K562 (cell line): ENCODE measurements at regions not wholly inside any gene's neighbourhood (a gene's known extent, or its start where the extent isn't known, plus 50 kb on each side); places are given as distances from the start of the nearest gene placed in this dataset.

Experiments
- ATAC-seq: fragments of 200-7000 bp; cut with Tn5 transposase; 3 replicates; pipeline ENCODE4 v1.9.1; 2020; ENCODE audit warnings: moderate library complexity
- BruUV-seq: library from RNA; stranded (reverse); fragments of 400-500 nt; replicated peaks from 2 replicates; lab custom pipeline; 2021; lab: Mats Ljungman, UMichigan
- CTCF ChIA-PET: fragments of 300-600 bp; formaldehyde crosslinking; extraction: SDS; loops from one replicate; lab custom pipeline; 2021; ENCODE audit warnings: low intra/inter-chr PET ratio; lab: Yijun Ruan, JAX
- POLR2A ChIA-PET: fragments of 300-600, 350-650 bp; sonication (Branson Sonifier 250); formaldehyde crosslinking; extraction: SDS; loops from one replicate; lab custom pipeline; 2021; ENCODE audit warnings: antibody characterized with exemption, inconsistent platforms; lab: Yijun Ruan, JAX
- DNase-seq, 4 experiments: peaks; one replicate each; pipeline versions ENCODE4 v3.0.0 to v3.0.0-alpha.2; 2011 to 2018; ENCODE audit warnings: low spot score in 3 of 4, mixed read lengths in 3 of 4; ENCODE audit errors: extremely low read depth in 1 of 4
- FAIRE-seq: peaks from 2 replicates; lab custom pipeline; 2011; peaks lifted over from hg19 to GRCh38; lab: Jason Lieb, UNC
- H2AFZ ChIP-seq: 2 replicates; pipeline ENCODE4 v1.6.0; 2011; ENCODE audit warnings: low read depth, low read length, control low read depth, inconsistent platforms
- H3K27ac ChIP-seq: fragments of 200-600 bp; 3 replicates; pipeline ENCODE4 v1.8.0; 2011; ENCODE audit warnings: low read depth, mild to moderate bottlenecking, control low read depth, inconsistent platforms, low read length, moderate library complexity, mixed read lengths; ENCODE audit errors: extremely low read depth
- H3K27me3 ChIP-seq, 2 experiments: fragments of 300-600 bp in 1 of 2; 2 replicates in 1 of 2; 3 replicates in 1 of 2; pipeline versions ENCODE4 v1.6.0 to v1.8.0; 2011; ENCODE audit warnings: inconsistent platforms in 2 of 2, low read length in 2 of 2, mild to moderate bottlenecking in 1 of 2, mixed read lengths in 1 of 2, moderate library complexity in 1 of 2; ENCODE audit not compliant: control insufficient read depth in 2 of 2, insufficient read depth in 2 of 2
- H3K36me3 ChIP-seq: fragments of 300-600 bp; 3 replicates; pipeline ENCODE4 v1.8.0; 2011; ENCODE audit warnings: mild to moderate bottlenecking, low read length, inconsistent platforms; ENCODE audit not compliant: control insufficient read depth, insufficient read depth
- H3K4me1 ChIP-seq, 2 experiments: fragments of 200-600 bp in 1 of 2; replicated peaks in 1 of 2; 2 replicates in 1 of 2; 3 replicates in 1 of 2; pipeline versions ENCODE4 v1.5.1 to v1.8.0; 2011; ENCODE audit warnings: inconsistent platforms in 2 of 2, low read length in 2 of 2, mild to moderate bottlenecking in 1 of 2, mixed read lengths in 1 of 2, moderate library complexity in 1 of 2; ENCODE audit not compliant: control insufficient read depth in 2 of 2, insufficient read depth in 2 of 2
- H3K4me2 ChIP-seq: 2 replicates; pipeline ENCODE4 v1.6.1; 2011; ENCODE audit warnings: low read length, control low read depth, inconsistent platforms, mixed read lengths; ENCODE audit not compliant: insufficient read depth
- H3K4me3 ChIP-seq: fragments of 200-600 bp; sonication (generic), shearing (Covaris generic); 2 replicates; pipeline ENCODE4 v1.5.1; 2016; ENCODE audit warnings: control low read depth, inconsistent platforms
- H3K79me2 ChIP-seq: fragments of 200-600 bp; 3 replicates; pipeline ENCODE4 v1.8.0; 2011; ENCODE audit warnings: low read length, inconsistent platforms; ENCODE audit not compliant: control insufficient read depth, insufficient read depth
- H3K9ac ChIP-seq, 2 experiments: 2 replicates each; pipeline versions ENCODE4 v1.6.0 to v1.6.1; 2011; ENCODE audit warnings: low read depth in 2 of 2, low read length in 2 of 2, control low read depth in 1 of 2, inconsistent platforms in 1 of 2, mild to moderate bottlenecking in 1 of 2, mixed read lengths in 1 of 2; ENCODE audit not compliant: insufficient read depth in 1 of 2
- H3K9me1 ChIP-seq: one replicate; pipeline ENCODE4 v1.6.0; 2011; ENCODE audit warnings: inconsistent platforms, mild to moderate bottlenecking, low read length, moderate library complexity; ENCODE audit not compliant: control insufficient read depth, insufficient read depth
- H3K9me3 ChIP-seq: replicated peaks from 2 replicates; pipeline ENCODE4 v1.5.1; 2011; ENCODE audit warnings: low read depth, low read length, inconsistent platforms; ENCODE audit not compliant: control insufficient read depth, insufficient read depth
- H4K20me1 ChIP-seq: replicated peaks from 2 replicates; pipeline ENCODE4 v1.6.1; 2011; ENCODE audit warnings: low read length, inconsistent platforms, mixed read lengths; ENCODE audit not compliant: control insufficient read depth, insufficient read depth
- ATF1 ChIP-seq, 2 experiments: fragments of 450-650 bp in 1 of 2; IDR thresholded peaks; 2 replicates each; pipeline ENCODE4 v1.6.1; 2016; ENCODE audit warnings: missing compliant biosample characterization in 1 of 2, missing genetic modification characterization in 1 of 2
- CHD1 ChIP-seq: fragments of 200-600 bp; sonication (generic); IDR thresholded peaks from one replicate; pipeline ENCODE4 v1.6.1; 2012; ENCODE audit warnings: mild to moderate bottlenecking, moderate library complexity, low read length, inconsistent platforms
- E2F4 ChIP-seq: sonication (generic); formaldehyde crosslinking; IDR thresholded peaks from 2 replicates; pipeline ENCODE4 v1.8.0; 2022; ENCODE audit warnings: mild to moderate bottlenecking, low read depth, missing genetic modification reagents
- JUNB ChIP-seq: fragments of 450-650 bp; formaldehyde crosslinking; conservative IDR thresholded peaks from 2 replicates; pipeline ENCODE4 v1.4.0; 2020; ENCODE audit warnings: mild to moderate bottlenecking
- MXI1 ChIP-seq: IDR thresholded peaks from 2 replicates; pipeline ENCODE4 v1.6.1; 2011; ENCODE audit warnings: low read depth, mild to moderate bottlenecking, improper control_type of control experiment, low read length
- NCOA1 ChIP-seq: fragments of 450-650 bp; IDR thresholded peaks from 2 replicates; pipeline ENCODE4 v1.6.1; 2016; ENCODE audit warnings: low read depth
- PTBP1 ChIP-seq: fragments of 200-400 bp; formaldehyde crosslinking; IDR thresholded peaks from 2 replicates; pipeline ENCODE4 v1.6.1; 2017; ENCODE audit warnings: low read depth, low read length
- RAD51 ChIP-seq: fragments of 450-650 bp; IDR thresholded peaks from 2 replicates; pipeline ENCODE4 v1.7.1; 2016; ENCODE audit warnings: low read depth, mild to moderate bottlenecking, borderline replicate concordance
- RBFOX2 ChIP-seq: fragments of 200-400 bp; formaldehyde crosslinking; IDR thresholded peaks from 2 replicates; pipeline ENCODE4 v1.6.1; 2017; ENCODE audit warnings: low read depth, mild to moderate bottlenecking, low read length, moderate library complexity
- RUNX1 ChIP-seq: sonication (generic); IDR thresholded peaks from 2 replicates; pipeline ENCODE4 v1.6.1; 2016; ENCODE audit warnings: antibody characterized with exemption, low read depth
- SREBF2 ChIP-seq: sonication (generic); formaldehyde crosslinking; IDR thresholded peaks from 2 replicates; pipeline ENCODE4 v1.4.0; 2020; ENCODE audit warnings: mild to moderate bottlenecking, missing genetic modification reagents
- ZNF134 ChIP-seq: fragments of 250-450 bp; sonication (Bioruptor Pico); conservative IDR thresholded peaks from 2 replicates; pipeline ENCODE4 v1.4.0; 2020
- ZNF282 ChIP-seq: sonication (generic); formaldehyde crosslinking; IDR thresholded peaks from 2 replicates; pipeline ENCODE4 v1.8.1; 2023; ENCODE audit warnings: missing genetic modification reagents
- WGBS: fragments of 100-300 bp; shearing (Covaris generic); methylation state at CpG from one replicate; pipeline ENCODE4 v1.1.6; 2016; ENCODE audit warnings: low coverage, mixed read lengths; ENCODE audit not compliant: insufficient coverage; ENCODE audit errors: missing lambda C conversion rate; 5-methylcytosine and 5-hydroxymethylcytosine counted together
- in situ Hi-C: fragments of 300-500 bp; cut with MboI; formaldehyde crosslinking; loops from 4 replicates; pipeline ENCODE4 v1.15.0; 2018; ENCODE audit warnings: inconsistent platforms, mixed read lengths
- intact Hi-C: fragments of 100-400 bp; cut with micrococcal nuclease; formaldehyde crosslinking; loops from 2 replicates; pipeline ENCODE4 v1.14.2; 2022
- TF ChIP-seq, protein P1 (sequence below): fragments of 250-450 bp; sonication (Bioruptor Pico); IDR thresholded peaks from 2 replicates; pipeline ENCODE4 v1.4.0; 2020

DNA sequence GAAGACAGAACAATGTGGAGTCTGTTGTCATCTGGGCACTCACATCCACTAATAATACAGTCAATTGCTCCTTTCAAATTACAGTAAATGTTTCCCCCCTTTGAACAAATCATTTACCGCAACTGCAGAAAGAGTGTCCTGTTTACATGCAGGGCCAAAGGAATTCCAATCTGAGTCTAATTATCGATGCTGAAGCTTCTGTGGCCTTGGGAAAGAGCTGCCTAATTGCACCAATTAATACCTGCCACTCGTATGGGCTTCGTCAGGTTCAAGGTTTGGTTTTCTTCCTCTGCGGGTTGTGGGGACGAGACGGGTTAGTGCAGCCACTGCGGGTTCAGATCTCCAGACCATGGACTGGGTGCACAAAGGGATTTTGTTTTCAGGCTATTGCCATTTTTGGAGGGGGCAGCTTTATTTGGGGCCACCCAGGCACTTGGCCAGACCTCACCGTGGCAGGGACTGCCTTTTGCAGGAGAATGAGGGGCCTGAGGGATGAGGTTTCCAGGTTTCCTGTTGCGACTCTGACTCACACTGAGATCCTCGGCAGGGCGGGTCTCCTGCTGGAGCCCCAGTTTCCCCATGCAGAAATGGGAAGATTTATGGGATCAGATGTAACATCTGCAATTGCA, 147.6 kb downstream of the MIAT start (continued):
- TF ChIP-seq NCOA1 (no peak), ZNF134 (CRISPR knock-in tag) (no peak), E2F4 (CRISPR knock-in tag) (no peak), PTBP1 (no peak), ZNF282 (CRISPR knock-in tag) (no peak)

DNA sequence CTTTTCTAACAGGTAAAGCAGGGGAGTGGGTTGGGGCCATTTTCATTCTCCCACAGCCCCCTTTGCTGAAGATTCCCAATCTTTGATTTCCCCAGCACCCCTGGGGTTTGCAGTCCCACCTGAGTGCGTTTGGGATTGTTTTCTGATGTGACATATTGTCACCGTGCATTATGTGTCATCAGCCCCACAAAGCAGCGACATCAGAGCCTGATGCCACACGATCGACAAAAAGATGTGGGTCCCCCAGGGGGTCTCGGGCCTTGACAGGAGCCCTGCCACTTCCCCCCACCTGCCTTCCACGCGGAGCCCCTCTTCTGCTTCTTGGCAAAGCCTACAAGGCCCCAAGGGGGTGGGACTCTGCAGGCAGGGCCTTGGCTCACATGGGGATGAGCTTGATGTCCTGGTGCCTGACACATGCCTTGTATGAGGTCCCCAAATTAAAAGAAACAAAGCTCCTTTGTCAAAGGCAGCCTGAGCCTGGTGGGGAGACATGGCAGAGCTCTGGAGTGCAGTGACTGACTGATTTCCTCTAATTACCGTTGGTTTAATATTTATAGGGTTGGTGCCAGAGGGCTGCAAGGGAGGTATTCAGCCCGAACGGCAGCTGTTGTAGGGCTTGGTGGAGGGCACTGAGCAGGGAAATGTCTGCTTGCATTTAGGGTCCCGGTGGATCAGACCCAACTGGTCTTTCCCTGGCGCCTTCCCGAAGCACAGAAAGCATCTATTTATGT, 149.2 kb downstream of the MIAT start:
- no peaks in the 10 kb centered on the region for H4K20me1 ChIP-seq
- peaks cover 6 to 14% of the 10 kb centered on the region in 2 experiments; a peak in 2 of 5 replicates for H3K27me3 ChIP-seq
- no peaks in the 10 kb centered on the region for H3K9me3 ChIP-seq
- no peak overlapping the region for H3K4me3 ChIP-seq
- in situ Hi-C loops: no loop called here
- no peak overlapping the region for H3K4me2 ChIP-seq
- FAIRE-seq (no peak), DNase-seq (no peak), ATAC-seq (no peak)
- H2AFZ ChIP-seq: no peak overlapping the region
- H3K4me1 ChIP-seq: no peaks in the 10 kb centered on the region
- H3K79me2 ChIP-seq: no peaks in the 10 kb centered on the region
- TF ChIP-seq, protein P1, sequence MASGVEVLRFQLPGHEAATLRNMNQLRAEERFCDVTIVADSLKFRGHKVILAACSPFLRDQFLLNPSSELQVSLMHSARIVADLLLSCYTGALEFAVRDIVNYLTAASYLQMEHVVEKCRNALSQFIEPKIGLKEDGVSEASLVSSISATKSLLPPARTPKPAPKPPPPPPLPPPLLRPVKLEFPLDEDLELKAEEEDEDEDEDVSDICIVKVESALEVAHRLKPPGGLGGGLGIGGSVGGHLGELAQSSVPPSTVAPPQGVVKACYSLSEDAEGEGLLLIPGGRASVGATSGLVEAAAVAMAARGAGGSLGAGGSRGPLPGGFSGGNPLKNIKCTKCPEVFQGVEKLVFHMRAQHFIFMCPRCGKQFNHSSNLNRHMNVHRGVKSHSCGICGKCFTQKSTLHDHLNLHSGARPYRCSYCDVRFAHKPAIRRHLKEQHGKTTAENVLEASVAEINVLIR: no peak
- TF ChIP-seq MXI1: no peak
- TF ChIP-seq RAD51: no peak
- TF ChIP-seq RUNX1: no peak
- no peak for TF ChIP-seq RBFOX2
- TF ChIP-seq CHD1: no peak
- no peak for TF ChIP-seq JUNB
- no peak for TF ChIP-seq SREBF2 (CRISPR knock-in tag)
- no peak for TF ChIP-seq ATF1 (CRISPR knock-in tag; IDR thresholded peaks at IDR 0.05)
- TF ChIP-seq ATF1 (tag; IDR thresholded peaks at IDR 0.05): no peak
- no peak overlapping the region for H3K27ac ChIP-seq
- CTCF ChIA-PET: no interaction called here
- no peaks in the 10 kb centered on the region for H3K9me1 ChIP-seq
- WGBS: 0% methylated on average over 12 of the region's 14 CpGs
- H3K9ac ChIP-seq: no peak overlapping the region
- no peaks in the 10 kb centered on the region for H3K36me3 ChIP-seq
- intact Hi-C loops: no loop called here
- POLR2A ChIA-PET: no interaction called here
- no TSS peak for BruUV-seq
